ENCODE measurements at regions not wholly inside any gene's neighbourhood (a gene's known extent, or its start where the extent isn't known, plus 50 kb on each side); places are given as distances from the start of the nearest gene placed in this dataset.

- intact Hi-C loops (cut with DNase I) = no loop called here
- no peak for DNase-seq
- H3K4me3 ChIP-seq = no peak overlapping the region
- 85 to 94% (median 86%) methylated on average over 7 to 9 of the region's 9 CpGs for WGBS, 4 donors
- no peaks in the 10 kb centered on the region for H3K9me3 ChIP-seq (replicated peaks in 1 of 3)
- H3K36me3 ChIP-seq (replicated peaks in 1 of 2) = no peaks in the 10 kb centered on the region
- H3K27me3 ChIP-seq = no peaks in the 10 kb centered on the region
- no peak overlapping the region for H3K27ac ChIP-seq
- H3K4me1 ChIP-seq (replicated peaks in 1 of 2) = no peaks in the 10 kb centered on the region
- no peak for TF ChIP-seq POLR2A (IDR thresholded peaks at IDR 0.05)
- TF ChIP-seq, protein P1, sequence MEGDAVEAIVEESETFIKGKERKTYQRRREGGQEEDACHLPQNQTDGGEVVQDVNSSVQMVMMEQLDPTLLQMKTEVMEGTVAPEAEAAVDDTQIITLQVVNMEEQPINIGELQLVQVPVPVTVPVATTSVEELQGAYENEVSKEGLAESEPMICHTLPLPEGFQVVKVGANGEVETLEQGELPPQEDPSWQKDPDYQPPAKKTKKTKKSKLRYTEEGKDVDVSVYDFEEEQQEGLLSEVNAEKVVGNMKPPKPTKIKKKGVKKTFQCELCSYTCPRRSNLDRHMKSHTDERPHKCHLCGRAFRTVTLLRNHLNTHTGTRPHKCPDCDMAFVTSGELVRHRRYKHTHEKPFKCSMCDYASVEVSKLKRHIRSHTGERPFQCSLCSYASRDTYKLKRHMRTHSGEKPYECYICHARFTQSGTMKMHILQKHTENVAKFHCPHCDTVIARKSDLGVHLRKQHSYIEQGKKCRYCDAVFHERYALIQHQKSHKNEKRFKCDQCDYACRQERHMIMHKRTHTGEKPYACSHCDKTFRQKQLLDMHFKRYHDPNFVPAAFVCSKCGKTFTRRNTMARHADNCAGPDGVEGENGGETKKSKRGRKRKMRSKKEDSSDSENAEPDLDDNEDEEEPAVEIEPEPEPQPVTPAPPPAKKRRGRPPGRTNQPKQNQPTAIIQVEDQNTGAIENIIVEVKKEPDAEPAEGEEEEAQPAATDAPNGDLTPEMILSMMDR (IDR thresholded peaks at IDR 0.05) = no peak
Observed at GRCh38 chr2:230593765-230594164, 118.9 kb upstream of the CAB39 start.

GRCh38 chr2:230594286-230594840, 118.3 kb upstream of the CAB39 start:
- Histone ChIP-seq H3K27me3 (no peaks in the 10 kb centered on the region), H3K4me3 (no peak overlapping the region), H3K9me3 (replicated peaks in 1 of 3) (no peaks in the 10 kb centered on the region), H3K27ac (no peak overlapping the region), H3K36me3 (replicated peaks in 1 of 2) (no peaks in the 10 kb centered on the region), H3K4me1 (replicated peaks in 1 of 2) (no peaks in the 10 kb centered on the region)
- no peak for DNase-seq
- 77 to 100% (median 94%) methylated on average over 3 of the region's 3 CpGs for WGBS, 4 donors
- TF ChIP-seq, protein P1 (IDR thresholded peaks at IDR 0.05) = no peak
- intact Hi-C loops (cut with DNase I) = no loop called here

GRCh38 chr2:230599853-230600252, 112.8 kb upstream of the CAB39 start:
- intact Hi-C loops (cut with DNase I) = no loop called here
- TF ChIP-seq, protein P1 (IDR thresholded peaks at IDR 0.05) = no peak
- TF ChIP-seq POLR2A (IDR thresholded peaks at IDR 0.05) = no peak
- DNase-seq = no peak
- no peaks in the 10 kb centered on the region for H3K36me3 ChIP-seq (replicated peaks in 1 of 2)
- H3K27ac ChIP-seq = no peak overlapping the region
- H3K27me3 ChIP-seq = no peaks in the 10 kb centered on the region
- WGBS, 4 donors = 90 to 93% (median 92%) methylated on average over 2 of the region's 2 CpGs
- no peaks in the 10 kb centered on the region for H3K9me3 ChIP-seq (replicated peaks in 1 of 3)
- no peaks in the 10 kb centered on the region for H3K4me1 ChIP-seq (replicated peaks in 1 of 2)
- H3K4me3 ChIP-seq = no peak overlapping the region

DNA sequence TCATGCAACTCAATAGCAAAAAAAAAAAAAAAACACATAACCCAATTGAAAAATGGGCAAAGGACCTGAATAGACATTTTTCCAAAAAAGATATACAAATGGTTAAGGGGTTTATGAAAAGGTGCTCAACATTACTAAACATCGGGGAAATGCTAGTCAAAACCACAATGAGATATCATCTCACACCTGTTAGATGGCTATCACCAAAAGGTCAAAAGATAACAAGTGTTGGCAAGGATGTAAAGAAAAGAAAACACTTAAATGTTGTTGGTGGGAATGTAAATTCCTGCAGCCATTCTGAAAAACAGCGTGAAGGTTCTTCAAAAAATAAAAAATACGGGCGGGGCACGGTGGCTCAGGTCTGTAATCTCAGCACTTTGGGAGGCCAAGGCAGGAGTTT, 112.4 kb upstream of the CAB39 start:
- WGBS, 4 donors = 61 to 82% (median 71%) methylated on average over 5 of the region's 5 CpGs
- Histone ChIP-seq H3K4me1 (replicated peaks in 1 of 2) (no peaks in the 10 kb centered on the region), H3K9me3 (replicated peaks in 1 of 3) (no peaks in the 10 kb centered on the region), H3K4me3 (no peak overlapping the region), H3K27me3 (no peaks in the 10 kb centered on the region), H3K27ac (no peak overlapping the region), H3K36me3 (replicated peaks in 1 of 2) (no peaks in the 10 kb centered on the region)
- DNase-seq = no peak
- intact Hi-C loops (cut with DNase I) = no loop called here
- TF ChIP-seq, protein P1 (IDR thresholded peaks at IDR 0.05) = no peak
- TF ChIP-seq POLR2A (IDR thresholded peaks at IDR 0.05) = no peak
